CD4-positive, alpha-beta T cell treated with Interleukin-6 for 4 hours (primary cell): ENCODE measurements at regions not wholly inside any gene's neighbourhood (a gene's known extent, or its start where the extent isn't known, plus 50 kb on each side); places are given as distances from the start of the nearest gene placed in this dataset.

Experiments used
- DNase-seq: peaks from one replicate; pipeline ENCODE4 v3.0.0-alpha.2; 2020; ENCODE audit warnings: mixed read lengths

GRCh38 chr1:187313115-187313514 lies 484.4 kb downstream of the PLA2G4A start:
- no peak for DNase-seq

GRCh38 chr1:187326557-187326956 lies 497.8 kb downstream of the PLA2G4A start:
- no peak for DNase-seq

GRCh38 chr1:187336441-187337168 lies 507.9 kb downstream of the PLA2G4A start:
- DNase-seq: no peak

GRCh38 chr1:187338762-187339412 lies 510.1 kb downstream of the PLA2G4A start:
- DNase-seq: no peak

GRCh38 chr1:187342495-187342894 lies 513.7 kb downstream of the PLA2G4A start:
- no peak for DNase-seq

GRCh38 chr1:187374082-187374481 lies 545.3 kb downstream of the PLA2G4A start:
- no peak for DNase-seq

GRCh38 chr1:187374742-187375141 lies 546.0 kb downstream of the PLA2G4A start:
- no peak for DNase-seq

GRCh38 chr1:187383366-187383765 lies 554.6 kb downstream of the PLA2G4A start:
- no peak for DNase-seq

- no peak for DNase-seq
Measured at GRCh38 chr1:187384504-187384903, 555.8 kb downstream of the PLA2G4A start.

- no peak for DNase-seq
Measured at GRCh38 chr1:187390215-187390818, 561.6 kb downstream of the PLA2G4A start.

GRCh38 chr1:187396226-187396625 lies 567.5 kb downstream of the PLA2G4A start:
- no peak for DNase-seq

GRCh38 chr1:187396929-187397796 lies 568.4 kb downstream of the PLA2G4A start:
- DNase-seq: no peak

- DNase-seq: no peak
Measured at GRCh38 chr1:187408212-187409004, 579.7 kb downstream of the PLA2G4A start.

- DNase-seq: no peak
Measured at GRCh38 chr1:187409341-187409740, 580.6 kb downstream of the PLA2G4A start.

- no peak for DNase-seq
Measured at GRCh38 chr1:187411118-187411517, 582.4 kb downstream of the PLA2G4A start.

- DNase-seq: no peak
Measured at GRCh38 chr1:187413405-187414169, 584.8 kb downstream of the PLA2G4A start.

GRCh38 chr1:187415065-187415464 lies 586.3 kb downstream of the PLA2G4A start:
- no peak for DNase-seq

GRCh38 chr1:187417520-187417919 lies 588.8 kb downstream of the PLA2G4A start:
- DNase-seq: no peak

GRCh38 chr1:187433598-187433997 lies 604.8 kb downstream of the PLA2G4A start:
- DNase-seq: no peak

- no peak for DNase-seq
Measured at GRCh38 chr1:187442603-187443002, 613.9 kb downstream of the PLA2G4A start.

GRCh38 chr1:187443939-187444338 lies 615.2 kb downstream of the PLA2G4A start:
- DNase-seq: no peak

- no peak for DNase-seq
Measured at GRCh38 chr1:187445066-187445465, 616.3 kb downstream of the PLA2G4A start.
